H9 (cell line): ENCODE measurements at regions not wholly inside any gene's neighbourhood (a gene's known extent, or its start where the extent isn't known, plus 50 kb on each side); places are given as distances from the start of the nearest gene placed in this dataset.

Experiments used
- DNase-seq: peaks from one replicate; pipeline ENCODE4 v3.0.0-alpha.2; 2017
- H2AFZ ChIP-seq: one replicate; pipeline ENCODE4 v1.6.1; 2013; ENCODE audit warnings: mild to moderate bottlenecking, low read length, control low read depth, moderate library complexity
- H2AK5ac ChIP-seq: 2 replicates; pipeline ENCODE4 v1.6.1; 2013; ENCODE audit warnings: low read length, control low read depth, mixed read lengths; ENCODE audit not compliant: insufficient read length
- H2BK120ac ChIP-seq: one replicate; pipeline ENCODE4 v1.6.1; 2013; ENCODE audit warnings: low read depth, mild to moderate bottlenecking, low read length, control low read depth, inconsistent platforms; ENCODE audit not compliant: poor library complexity, severe bottlenecking
- H2BK12ac ChIP-seq: 2 replicates; pipeline ENCODE4 v1.6.1; 2013; ENCODE audit warnings: low read length, control low read depth, mixed read lengths, low read depth; ENCODE audit not compliant: insufficient read length
- H2BK15ac ChIP-seq: 2 replicates; pipeline ENCODE4 v1.6.1; 2013; ENCODE audit warnings: low read depth, low read length, control low read depth
- H2BK20ac ChIP-seq: one replicate; pipeline ENCODE4 v1.6.1; 2013; ENCODE audit warnings: low read depth, mild to moderate bottlenecking, low read length, control low read depth, inconsistent platforms; ENCODE audit not compliant: poor library complexity, severe bottlenecking
- H2BK5ac ChIP-seq: 2 replicates; pipeline ENCODE4 v1.6.1; 2013; ENCODE audit warnings: low read length, control low read depth, mixed read lengths; ENCODE audit not compliant: insufficient read length
- H3K14ac ChIP-seq: 2 replicates; pipeline ENCODE4 v1.6.1; 2013; ENCODE audit warnings: low read length, control low read depth; ENCODE audit not compliant: insufficient read depth
- H3K18ac ChIP-seq: 2 replicates; pipeline ENCODE4 v1.6.1; 2013; ENCODE audit warnings: low read depth, mild to moderate bottlenecking, mixed read lengths, low read length, control low read depth; ENCODE audit not compliant: insufficient read length
- H3K23ac ChIP-seq: 2 replicates; pipeline ENCODE4 v1.6.1; 2013; ENCODE audit warnings: low read length, control low read depth, mixed read lengths, low read depth; ENCODE audit not compliant: insufficient read length
- H3K23me2 ChIP-seq: 2 replicates; pipeline ENCODE4 v1.6.1; 2013; ENCODE audit warnings: low read depth, mild to moderate bottlenecking, mixed read lengths, low read length, control low read depth; ENCODE audit not compliant: insufficient read length, poor library complexity, severe bottlenecking
- H3K27ac ChIP-seq: 2 replicates; pipeline ENCODE4 v1.5.1; 2013; ENCODE audit warnings: low read length, control low read depth, mixed read lengths, low read depth; ENCODE audit not compliant: insufficient read length
- H3K27me3 ChIP-seq: 2 replicates; pipeline ENCODE4 v1.6.1; 2013; ENCODE audit warnings: low read length, control low read depth, inconsistent platforms; ENCODE audit not compliant: insufficient read depth
- H3K4ac ChIP-seq: 2 replicates; pipeline ENCODE4 v1.6.1; 2013; ENCODE audit warnings: low read depth, mild to moderate bottlenecking, control low read depth, inconsistent platforms, low read length, moderate library complexity
- H3K4me1 ChIP-seq: 2 replicates; pipeline ENCODE4 v1.6.1; 2013; ENCODE audit warnings: low read length, control low read depth, inconsistent platforms; ENCODE audit not compliant: insufficient read depth
- H3K4me2 ChIP-seq: 2 replicates; pipeline ENCODE4 v1.6.1; 2013; ENCODE audit warnings: low read length, control low read depth, mixed read lengths; ENCODE audit not compliant: insufficient read length, insufficient read depth
- H3K56ac ChIP-seq: 2 replicates; pipeline ENCODE4 v1.6.1; 2013; ENCODE audit warnings: low read depth, mild to moderate bottlenecking, mixed read lengths, low read length, control low read depth; ENCODE audit not compliant: insufficient read length
- H3K79me1 ChIP-seq: 2 replicates; pipeline ENCODE4 v1.6.1; 2013; ENCODE audit warnings: low read depth, mild to moderate bottlenecking, moderate library complexity, low read length, control low read depth, inconsistent platforms; ENCODE audit not compliant: insufficient read depth, poor library complexity, severe bottlenecking
- H3K79me2 ChIP-seq: 2 replicates; pipeline ENCODE4 v1.6.1; 2013; ENCODE audit warnings: low read length, control low read depth, inconsistent platforms; ENCODE audit not compliant: insufficient read depth
- H3K9ac ChIP-seq: 2 replicates; pipeline ENCODE4 v1.6.1; 2013; ENCODE audit warnings: low read length, control low read depth, mixed read lengths; ENCODE audit not compliant: insufficient read length; ENCODE audit errors: extremely low read depth
- H3K9me3 ChIP-seq: one replicate; pipeline ENCODE4 v1.6.1; 2013; ENCODE audit warnings: low read depth, low read length, inconsistent platforms; ENCODE audit not compliant: control insufficient read depth
- H3T11ph ChIP-seq: one replicate; pipeline ENCODE4 v1.6.1; 2013; ENCODE audit warnings: mild to moderate bottlenecking, low read length, control low read depth, inconsistent platforms
- H4K20me1 ChIP-seq: one replicate; pipeline ENCODE4 v1.6.1; 2013; ENCODE audit not compliant: control insufficient read depth, insufficient read length, insufficient read depth
- H4K5ac ChIP-seq: 2 replicates; pipeline ENCODE4 v1.6.1; 2013; ENCODE audit warnings: low read depth, mild to moderate bottlenecking, mixed read lengths, low read length, control low read depth; ENCODE audit not compliant: insufficient read length
- H4K8ac ChIP-seq: replicated peaks from 2 replicates; pipeline ENCODE4 v1.6.1; 2013; ENCODE audit warnings: low read length, control low read depth, mixed read lengths, low read depth; ENCODE audit not compliant: insufficient read length
- H4K91ac ChIP-seq: 2 replicates; pipeline ENCODE4 v1.6.1; 2013; ENCODE audit warnings: low read depth, mild to moderate bottlenecking, moderate library complexity, mixed read lengths, low read length, control low read depth; ENCODE audit not compliant: insufficient read length
- H3K27ac Mint-ChIP-seq, 3 experiments: 2 replicates in 2 of 3; 3 replicates in 1 of 3; pipeline ENCODE4 v1.8.0; 2020 to 2021; ENCODE audit warnings: mixed read lengths in 3 of 3, mild to moderate bottlenecking in 1 of 3, moderate library complexity in 1 of 3
- H3K27me3 Mint-ChIP-seq: 2 replicates; pipeline ENCODE4 v1.8.0; 2021; ENCODE audit warnings: low read depth, mild to moderate bottlenecking, moderate library complexity, mixed read lengths
- H3K36me3 Mint-ChIP-seq, 3 experiments: 2 replicates in 2 of 3; 3 replicates in 1 of 3; pipeline ENCODE4 v1.8.0; 2020 to 2021; ENCODE audit warnings: low read depth in 3 of 3, mixed read lengths in 3 of 3; ENCODE audit not compliant: insufficient read depth in 1 of 3
- H3K4me1 Mint-ChIP-seq, 2 experiments: 2 replicates each; pipeline ENCODE4 v1.8.0; 2020; ENCODE audit warnings: mixed read lengths in 2 of 2
- H3K4me3 Mint-ChIP-seq, 2 experiments: 2 replicates in 1 of 2; 3 replicates in 1 of 2; pipeline ENCODE4 v1.8.0; 2020 to 2021; ENCODE audit warnings: mild to moderate bottlenecking in 2 of 2, mixed read lengths in 2 of 2, moderate library complexity in 1 of 2
- H3K9me3 Mint-ChIP-seq, 2 experiments: 2 replicates in 1 of 2; 3 replicates in 1 of 2; pipeline ENCODE4 v1.8.0; 2020; ENCODE audit warnings: mild to moderate bottlenecking in 2 of 2, mixed read lengths in 2 of 2, moderate library complexity in 1 of 2
- CTCF ChIP-seq: fragments of 200-600 bp; sonication (generic); conservative IDR thresholded peaks from 3 replicates; pipeline ENCODE4 v1.8.0; 2021; ENCODE audit warnings: antibody characterized with exemption, mild to moderate bottlenecking
- WGBS: extraction: QIAGEN DNeasy Blood & Tissue Kit; methylation state at CpG from one replicate; pipeline ENCODE4 v1.1.7; 2013; ENCODE audit warnings: missing lambda C conversion rate, low lambda C conversion rate, mixed read lengths; ENCODE audit not compliant: insufficient read length; ENCODE audit errors: extremely low coverage; 5-methylcytosine and 5-hydroxymethylcytosine counted together

GRCh38 chr11:43122546-43122945, 189.2 kb upstream of the API5 start:
- no peak overlapping the region for H3K14ac ChIP-seq
- no peak overlapping the region for H2AFZ ChIP-seq
- no peak overlapping the region for H3K56ac ChIP-seq
- H3K4me2 ChIP-seq: no peak overlapping the region
- H2BK5ac ChIP-seq: no peak overlapping the region
- DNase-seq: no peak
- H3K23ac ChIP-seq: no peak overlapping the region
- Mint-ChIP-seq H3K4me3 (no peak overlapping the region), H3K36me3 (no peaks in the 10 kb centered on the region; a peak in 2 of 7 replicates), H3K27me3 (no peaks in the 10 kb centered on the region; the same call in 1 of the 2 replicates), H3K4me1 (no peaks in the 10 kb centered on the region), H3K9me3 (no peaks in the 10 kb centered on the region; a peak in 1 of 5 replicates), H3K27ac (no peak overlapping the region)
- no peak overlapping the region for H2BK12ac ChIP-seq
- H4K91ac ChIP-seq: no peak overlapping the region
- no peaks in the 10 kb centered on the region for H3K23me2 ChIP-seq
- H3T11ph ChIP-seq: no peak overlapping the region
- H3K27ac ChIP-seq: no peak overlapping the region
- no peak overlapping the region for H2AK5ac ChIP-seq
- no peak overlapping the region for H3K18ac ChIP-seq
- no peak overlapping the region for H4K8ac ChIP-seq
- no peaks in the 10 kb centered on the region for H3K79me2 ChIP-seq
- no peaks in the 10 kb centered on the region for H3K27me3 ChIP-seq
- H3K9me3 ChIP-seq: no peaks in the 10 kb centered on the region
- WGBS: no CpG with 5 or more reads among the region's 3 CpGs
- H4K5ac ChIP-seq: no peak overlapping the region
- no peak overlapping the region for H2BK120ac ChIP-seq
- no peak for TF ChIP-seq CTCF
- H2BK20ac ChIP-seq: no peak overlapping the region
- H3K4me1 ChIP-seq: no peaks in the 10 kb centered on the region
- no peaks in the 10 kb centered on the region for H3K79me1 ChIP-seq
- H4K20me1 ChIP-seq: no peaks in the 10 kb centered on the region
- H3K4ac ChIP-seq: no peak overlapping the region
- no peak overlapping the region for H3K9ac ChIP-seq
- no peak overlapping the region for H2BK15ac ChIP-seq
